Kidney tubule cell (primary cell): ENCODE measurements at regions not wholly inside any gene's neighbourhood (a gene's known extent, or its start where the extent isn't known, plus 50 kb on each side); places are given as distances from the start of the nearest gene placed in this dataset.

Experiments used
- DNase-seq: peaks from one replicate; pipeline ENCODE4 v3.0.0-alpha.2; 2018; ENCODE audit warnings: low spot score

GRCh38 chr13:24050292-24050711, 110.2 kb upstream of the SPATA13 start:
- peak; percentile 57 for DNase-seq

DNA sequence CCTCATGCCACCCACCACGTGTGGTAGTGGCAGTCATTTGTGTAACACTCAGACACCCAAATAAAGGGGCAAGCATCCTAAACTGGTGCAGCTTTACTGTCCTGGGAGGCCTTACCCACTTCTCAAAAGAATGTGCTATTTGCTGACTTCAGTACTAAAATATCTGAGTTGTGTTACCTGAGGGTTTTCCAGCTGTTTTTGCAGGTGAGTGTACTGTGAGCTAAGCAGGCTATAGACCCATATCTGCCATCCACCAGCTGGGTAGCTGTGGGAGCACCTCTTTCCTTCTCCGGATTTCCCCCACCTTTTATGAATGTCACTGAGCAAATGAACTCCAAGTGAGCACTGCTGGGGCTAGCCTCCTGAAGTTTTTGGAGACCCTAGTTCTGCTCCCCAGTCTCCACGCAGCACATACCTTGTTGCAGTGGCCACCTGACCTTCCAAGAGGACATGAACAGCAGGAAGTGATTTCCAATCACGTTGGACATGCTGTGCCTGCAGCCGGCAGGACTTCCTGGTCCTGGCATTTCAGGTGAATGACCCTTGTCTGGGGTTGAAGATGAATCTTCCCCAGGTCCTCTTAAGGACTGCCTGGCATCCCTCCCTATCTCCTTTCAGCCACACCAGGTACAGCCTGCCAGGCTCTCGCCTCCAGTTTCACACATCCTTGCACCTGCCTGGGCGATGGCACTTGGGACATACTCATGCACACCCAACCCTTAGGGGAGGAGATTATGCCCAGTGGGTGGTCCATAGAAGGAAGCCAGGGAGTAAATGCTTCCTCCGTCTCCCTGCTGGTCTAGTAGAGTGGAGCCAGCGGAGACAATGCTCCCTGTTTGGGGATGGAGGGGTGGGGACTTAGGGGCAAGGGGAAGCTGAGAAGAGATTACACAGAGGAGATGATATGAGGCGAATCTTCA, 109.5 kb upstream of the SPATA13 start:
- peak; percentile 57 for DNase-seq

DNA sequence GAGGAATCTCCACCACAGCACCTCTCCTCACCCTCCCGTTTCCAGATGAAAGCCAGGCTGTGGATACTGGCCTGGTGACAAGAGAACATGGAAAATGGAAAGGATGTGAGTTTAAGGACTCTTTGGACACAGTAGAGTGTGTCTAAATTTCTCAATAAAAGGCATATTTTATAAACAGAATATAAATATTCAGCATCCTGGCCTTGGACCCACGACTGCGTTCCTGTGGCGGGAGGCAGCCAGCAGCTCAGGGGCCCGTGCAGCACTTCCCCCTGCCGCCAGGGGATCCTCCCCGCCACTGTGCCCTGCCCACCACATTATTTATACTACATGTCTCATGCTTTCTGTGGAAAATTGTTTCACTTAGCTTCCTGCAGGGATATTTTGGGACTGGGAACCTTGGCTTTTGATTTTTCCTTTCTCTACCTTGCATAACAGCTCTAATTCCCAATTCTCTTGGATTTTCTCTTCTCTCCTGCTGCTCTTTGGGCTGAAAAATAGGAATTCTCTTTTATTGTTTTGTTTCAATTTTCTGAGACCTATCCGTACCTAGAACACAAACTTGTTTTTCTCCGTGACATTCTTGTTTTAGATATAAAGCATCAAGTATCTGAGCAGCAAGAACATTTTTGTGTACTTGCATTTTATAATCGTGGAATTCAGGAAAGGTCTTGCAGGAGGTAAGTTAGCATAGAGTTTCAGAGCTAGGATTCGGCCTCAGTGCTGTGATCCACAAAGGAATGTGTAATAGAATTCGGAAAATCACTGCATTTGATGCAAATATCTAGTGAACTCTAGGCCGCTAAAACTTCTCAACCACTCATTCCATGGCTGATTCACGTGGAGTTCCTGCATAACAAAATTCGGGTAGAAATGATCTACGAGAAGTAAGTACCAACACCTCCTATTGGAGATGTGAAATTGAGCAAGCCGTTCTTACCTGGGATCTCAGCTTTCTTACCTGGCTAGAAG, 107.7 kb upstream of the SPATA13 start:
- DNase-seq = no peak

DNA sequence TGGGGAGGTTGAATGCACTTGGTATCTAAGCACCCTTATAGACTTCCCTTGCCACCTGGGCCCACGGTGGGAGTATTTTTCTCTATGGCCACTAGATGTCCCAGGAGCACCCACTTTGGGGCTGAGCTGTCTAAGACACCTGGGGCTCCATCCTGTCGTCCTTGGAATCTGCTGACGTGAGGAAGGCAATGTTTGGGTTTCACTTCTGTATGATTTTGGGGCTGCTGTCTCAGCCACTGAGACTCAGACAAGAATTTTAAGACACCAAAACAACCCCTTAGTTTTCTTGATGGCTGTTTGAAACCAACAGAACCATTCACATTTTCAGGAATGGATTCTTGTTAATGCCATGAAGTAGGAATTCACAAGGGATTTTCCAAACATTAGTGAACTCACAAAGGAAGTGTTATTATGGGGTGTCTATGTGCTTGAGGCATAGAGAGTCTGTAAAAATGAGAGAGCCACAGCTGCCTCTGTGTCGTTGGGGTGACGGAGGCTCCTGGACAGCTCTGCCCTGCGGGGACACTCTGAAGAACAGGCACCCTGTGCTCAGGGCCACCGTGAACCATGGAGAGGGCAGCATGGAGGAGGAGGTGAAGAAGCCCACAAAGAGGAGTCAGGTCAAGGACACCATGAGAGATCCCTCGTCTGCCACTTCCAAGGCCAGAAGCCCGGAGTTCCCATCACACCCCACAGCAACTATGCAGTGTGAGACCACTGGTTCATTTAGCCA, 106.8 kb upstream of the SPATA13 start:
- peak; percentile 85 for DNase-seq

DNA sequence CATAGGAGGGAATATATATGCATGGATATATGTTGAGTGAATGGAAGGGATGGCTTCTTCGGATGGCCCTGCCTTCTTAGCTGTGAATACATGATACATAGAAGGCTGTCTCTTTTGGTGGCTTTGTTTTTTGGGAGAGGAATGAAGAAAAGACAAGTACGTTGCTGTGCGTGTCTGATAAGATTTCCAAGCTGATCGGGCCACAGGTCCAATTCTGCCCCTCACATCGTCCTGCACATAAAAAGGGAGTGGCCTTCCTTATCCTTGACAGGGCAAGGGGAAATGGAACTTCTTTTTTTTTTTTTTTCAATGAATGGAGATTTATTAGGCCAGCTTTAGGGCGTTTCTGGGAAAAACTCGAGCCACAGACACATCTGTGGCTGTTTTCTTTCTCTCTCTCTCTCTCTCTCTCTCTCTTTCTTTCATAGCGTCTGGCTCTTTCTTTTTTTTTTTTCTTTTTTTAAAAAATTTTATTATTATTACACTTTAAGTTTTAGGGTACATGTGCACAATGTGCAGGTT, 103.8 kb upstream of the SPATA13 start:
- DNase-seq = no peak

DNA sequence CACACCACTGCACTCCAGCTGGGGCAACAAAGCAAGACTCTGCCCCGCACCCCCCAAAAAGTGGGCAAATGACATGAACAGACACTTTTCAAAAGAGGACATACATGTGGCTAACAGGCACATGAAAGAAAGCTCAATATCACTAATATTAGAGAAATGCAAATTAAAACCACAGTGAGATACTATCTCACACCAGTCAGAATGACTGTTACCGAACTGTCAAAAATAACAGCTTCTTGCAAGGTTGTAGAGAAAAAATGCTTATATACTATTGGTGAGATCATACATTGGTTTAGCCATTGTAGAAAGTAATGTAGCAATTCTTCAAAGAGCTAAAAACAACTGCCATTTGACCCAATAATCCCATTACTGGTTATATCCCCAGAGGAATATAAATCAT, 99.5 kb upstream of the SPATA13 start:
- DNase-seq = no peak

DNA sequence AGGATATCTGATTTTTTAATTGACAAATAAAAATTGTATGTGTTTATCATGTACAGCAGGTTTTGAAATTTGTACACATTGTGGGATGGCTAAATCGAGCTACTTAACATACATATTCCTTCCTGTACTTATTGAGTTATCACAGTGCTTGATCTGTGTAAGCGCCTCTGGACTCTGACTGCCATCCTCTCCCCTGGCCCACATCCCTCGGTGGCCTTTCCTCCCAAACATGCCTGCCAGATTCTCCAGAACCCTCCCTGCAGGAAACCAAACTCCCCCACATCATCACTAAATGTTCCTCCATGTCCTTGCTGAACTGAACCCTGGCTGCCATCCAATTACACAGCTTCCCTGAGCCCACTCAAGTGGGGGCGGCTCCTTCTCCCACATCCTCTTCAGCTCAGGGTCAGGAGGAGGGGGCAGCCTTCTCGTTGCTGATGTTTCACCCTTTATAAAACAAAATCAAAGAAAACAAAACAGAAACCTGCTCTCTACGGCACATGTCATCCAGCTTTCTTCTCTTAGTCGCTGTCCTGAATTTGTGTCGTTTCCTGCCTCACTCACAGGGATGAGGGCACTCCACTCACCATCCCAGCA, 97.1 kb upstream of the SPATA13 start:
- no peak for DNase-seq

- DNase-seq = no peak
These were observed 96.1 kb upstream of the SPATA13 start for GRCh38 chr13:24064371-24064770.

GRCh38 chr13:24065176-24065575, 95.3 kb upstream of the SPATA13 start:
- DNase-seq = no peak

- no peak for DNase-seq
These were observed 93.9 kb upstream of the SPATA13 start for GRCh38 chr13:24066405-24067295.

DNA sequence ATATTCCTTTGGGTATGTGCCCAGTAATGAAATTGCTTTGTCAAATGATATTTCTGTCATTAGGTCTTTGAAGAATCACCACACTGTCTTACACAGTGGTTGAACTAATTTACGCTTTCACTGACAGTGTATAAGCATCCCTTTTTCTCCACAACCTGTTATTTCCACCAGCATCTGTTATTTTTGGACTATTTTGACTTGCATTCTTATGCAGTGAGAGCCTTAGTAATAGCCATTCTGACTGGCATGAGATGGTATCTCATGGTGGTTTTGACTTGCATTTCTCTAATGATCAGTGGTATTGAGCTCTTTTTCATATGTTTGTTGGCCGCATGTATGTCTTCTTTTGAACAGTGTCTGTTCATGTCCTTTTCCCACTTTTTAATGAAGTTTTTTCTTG, 92.0 kb upstream of the SPATA13 start:
- DNase-seq = no peak

GRCh38 chr13:24071016-24071415, 89.5 kb upstream of the SPATA13 start:
- no peak for DNase-seq

GRCh38 chr13:24071423-24072075, 89.0 kb upstream of the SPATA13 start:
- DNase-seq = peak; percentile 28

GRCh38 chr13:24073657-24074056, 86.9 kb upstream of the SPATA13 start:
- DNase-seq = no peak

GRCh38 chr13:24074678-24075077, 85.8 kb upstream of the SPATA13 start:
- peak; percentile 23 for DNase-seq

GRCh38 chr13:24075137-24075975, 85.2 kb upstream of the SPATA13 start:
- peak; percentile 38 for DNase-seq

DNA sequence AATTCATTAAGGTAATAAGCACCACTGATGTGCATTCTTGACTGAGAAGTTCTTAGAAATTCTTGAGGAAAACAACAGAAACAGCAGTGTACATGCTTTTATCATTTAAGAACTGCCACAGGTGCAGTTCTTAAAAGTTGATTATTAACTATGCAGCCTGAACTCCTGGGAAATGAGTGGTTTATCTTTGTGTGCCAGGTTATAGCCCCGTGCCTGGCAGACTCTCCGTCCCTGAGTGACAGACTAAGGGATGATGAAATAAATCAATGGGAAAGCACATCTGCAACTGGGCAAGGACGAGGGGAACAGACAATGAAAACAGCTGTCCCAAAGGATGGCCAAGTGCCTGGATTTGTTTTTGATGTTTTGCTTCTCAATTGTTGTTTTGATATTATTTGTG, 84.4 kb upstream of the SPATA13 start:
- DNase-seq = peak; percentile 74

GRCh38 chr13:24076636-24077035, 83.9 kb upstream of the SPATA13 start:
- DNase-seq = no peak

- DNase-seq = no peak
These were observed 80.4 kb upstream of the SPATA13 start for GRCh38 chr13:24080134-24080533.
